Panc1 (cell line): ENCODE measurements at regions not wholly inside any gene's neighbourhood (a gene's known extent, or its start where the extent isn't known, plus 50 kb on each side); places are given as distances from the start of the nearest gene placed in this dataset.

Source experiments
- POLR2AphosphoS5 ChIP-seq: IDR thresholded peaks from 2 replicates; pipeline ENCODE4 v1.6.1; 2012; ENCODE audit warnings: mild to moderate bottlenecking, low read depth, low read length, moderate library complexity
- SIN3A ChIP-seq: IDR thresholded peaks from 2 replicates; pipeline ENCODE4 v1.6.1; 2012; ENCODE audit warnings: low read depth, mild to moderate bottlenecking, low read length, moderate library complexity, borderline replicate concordance; ENCODE audit not compliant: insufficient read depth
- TCF7L2 ChIP-seq: IDR thresholded peaks from 2 replicates; pipeline ENCODE4 v1.6.1; 2011; ENCODE audit warnings: mild to moderate bottlenecking, low read depth, low read length, inconsistent platforms
- TF ChIP-seq, protein P1 (sequence below): fragments of 450-650 bp; IDR thresholded peaks from 2 replicates; pipeline ENCODE4 v1.5.1; 2017; ENCODE audit warnings: mild to moderate bottlenecking
- TF ChIP-seq, protein P2 (sequence below), 2 experiments: IDR thresholded peaks; 2 replicates each; pipeline ENCODE4 v1.6.1; 2011 to 2012; ENCODE audit warnings: low read depth in 2 of 2, control low read depth in 1 of 2, low read length in 1 of 2, mild to moderate bottlenecking in 1 of 2, moderate library complexity in 1 of 2; ENCODE audit not compliant: insufficient read depth in 1 of 2

DNA sequence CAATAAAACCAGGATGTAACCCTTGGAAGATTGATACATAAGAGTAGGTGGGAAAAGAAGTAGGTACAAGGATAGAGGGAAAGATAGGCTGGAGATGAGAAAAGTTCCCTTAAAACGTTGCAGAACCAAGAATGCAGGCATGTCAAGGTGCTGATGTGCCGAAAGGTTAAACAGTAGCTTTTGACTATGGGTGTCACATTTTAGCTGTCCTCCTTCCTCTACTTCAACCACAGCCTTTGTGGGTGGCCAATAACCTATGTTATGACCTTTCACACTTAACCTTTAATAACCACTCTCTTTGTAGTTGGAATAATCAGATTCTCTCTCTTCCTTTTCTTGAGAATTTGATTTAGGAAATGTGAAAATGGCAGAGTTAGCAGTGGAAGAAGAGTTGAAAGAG, 184.5 kb upstream of the GAP43 start:
- TF ChIP-seq, protein P1, sequence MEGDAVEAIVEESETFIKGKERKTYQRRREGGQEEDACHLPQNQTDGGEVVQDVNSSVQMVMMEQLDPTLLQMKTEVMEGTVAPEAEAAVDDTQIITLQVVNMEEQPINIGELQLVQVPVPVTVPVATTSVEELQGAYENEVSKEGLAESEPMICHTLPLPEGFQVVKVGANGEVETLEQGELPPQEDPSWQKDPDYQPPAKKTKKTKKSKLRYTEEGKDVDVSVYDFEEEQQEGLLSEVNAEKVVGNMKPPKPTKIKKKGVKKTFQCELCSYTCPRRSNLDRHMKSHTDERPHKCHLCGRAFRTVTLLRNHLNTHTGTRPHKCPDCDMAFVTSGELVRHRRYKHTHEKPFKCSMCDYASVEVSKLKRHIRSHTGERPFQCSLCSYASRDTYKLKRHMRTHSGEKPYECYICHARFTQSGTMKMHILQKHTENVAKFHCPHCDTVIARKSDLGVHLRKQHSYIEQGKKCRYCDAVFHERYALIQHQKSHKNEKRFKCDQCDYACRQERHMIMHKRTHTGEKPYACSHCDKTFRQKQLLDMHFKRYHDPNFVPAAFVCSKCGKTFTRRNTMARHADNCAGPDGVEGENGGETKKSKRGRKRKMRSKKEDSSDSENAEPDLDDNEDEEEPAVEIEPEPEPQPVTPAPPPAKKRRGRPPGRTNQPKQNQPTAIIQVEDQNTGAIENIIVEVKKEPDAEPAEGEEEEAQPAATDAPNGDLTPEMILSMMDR: no peak
- TF ChIP-seq, protein P2, sequence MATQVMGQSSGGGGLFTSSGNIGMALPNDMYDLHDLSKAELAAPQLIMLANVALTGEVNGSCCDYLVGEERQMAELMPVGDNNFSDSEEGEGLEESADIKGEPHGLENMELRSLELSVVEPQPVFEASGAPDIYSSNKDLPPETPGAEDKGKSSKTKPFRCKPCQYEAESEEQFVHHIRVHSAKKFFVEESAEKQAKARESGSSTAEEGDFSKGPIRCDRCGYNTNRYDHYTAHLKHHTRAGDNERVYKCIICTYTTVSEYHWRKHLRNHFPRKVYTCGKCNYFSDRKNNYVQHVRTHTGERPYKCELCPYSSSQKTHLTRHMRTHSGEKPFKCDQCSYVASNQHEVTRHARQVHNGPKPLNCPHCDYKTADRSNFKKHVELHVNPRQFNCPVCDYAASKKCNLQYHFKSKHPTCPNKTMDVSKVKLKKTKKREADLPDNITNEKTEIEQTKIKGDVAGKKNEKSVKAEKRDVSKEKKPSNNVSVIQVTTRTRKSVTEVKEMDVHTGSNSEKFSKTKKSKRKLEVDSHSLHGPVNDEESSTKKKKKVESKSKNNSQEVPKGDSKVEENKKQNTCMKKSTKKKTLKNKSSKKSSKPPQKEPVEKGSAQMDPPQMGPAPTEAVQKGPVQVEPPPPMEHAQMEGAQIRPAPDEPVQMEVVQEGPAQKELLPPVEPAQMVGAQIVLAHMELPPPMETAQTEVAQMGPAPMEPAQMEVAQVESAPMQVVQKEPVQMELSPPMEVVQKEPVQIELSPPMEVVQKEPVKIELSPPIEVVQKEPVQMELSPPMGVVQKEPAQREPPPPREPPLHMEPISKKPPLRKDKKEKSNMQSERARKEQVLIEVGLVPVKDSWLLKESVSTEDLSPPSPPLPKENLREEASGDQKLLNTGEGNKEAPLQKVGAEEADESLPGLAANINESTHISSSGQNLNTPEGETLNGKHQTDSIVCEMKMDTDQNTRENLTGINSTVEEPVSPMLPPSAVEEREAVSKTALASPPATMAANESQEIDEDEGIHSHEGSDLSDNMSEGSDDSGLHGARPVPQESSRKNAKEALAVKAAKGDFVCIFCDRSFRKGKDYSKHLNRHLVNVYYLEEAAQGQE (IDR thresholded peaks at IDR 0.05; ENCODE audit: insufficient read depth in 1 of 2, low read depth in 2 of 2, low read length in 1 of 2): no peak
- no peak for TF ChIP-seq SIN3A
- TF ChIP-seq POLR2AphosphoS5: no peak
- no peak for TF ChIP-seq TCF7L2
